ENCODE measurements at regions not wholly inside any gene's neighbourhood (a gene's known extent, or its start where the extent isn't known, plus 50 kb on each side); places are given as distances from the start of the nearest gene placed in this dataset.
A peak's percentile ranks its signal among the peaks of the same experiment; 100 is the strongest.

GRCh38 chr22:22407061-22407460, 101.5 kb downstream of the ZNF280B start:
- Mint-ChIP-seq H3K9me3 (no peaks in the 10 kb centered on the region), H3K36me3 (ENCODE audit: low read depth) (no peaks in the 10 kb centered on the region), H3K4me1 (peaks cover 73% of the 10 kb centered on the region), H3K27me3 (no peaks in the 10 kb centered on the region), H3K4me3 (no peak overlapping the region), H3K27ac (no peak overlapping the region)
- CTCF ChIA-PET, result interaction anchor here (1.2 to 1.4 kb wide), 2 partner anchors 15 to 25 kb away, joined by 3 to 5 read pairs; no protein-coding TSS in a partner anchor
- POLR2A ChIA-PET, result interaction anchor here (0.5 to 0.7 kb wide), 2 partner anchors 14 to 546 kb away, joined by 3 to 4 read pairs; no protein-coding TSS in a partner anchor
- no peak for TF ChIP-seq CTCF (IDR thresholded peaks at IDR 0.05)
- ATAC-seq (ENCODE audit: low read depth), result no peak
- no peak for DNase-seq
- intact Hi-C loops (cut with micrococcal nuclease), result no loop called here

GRCh38 chr22:22408269-22408668, 100.3 kb downstream of the ZNF280B start:
- Mint-ChIP-seq H3K4me3 (no peak overlapping the region), H3K4me1 (peaks cover 68% of the 10 kb centered on the region), H3K27ac (no peak overlapping the region), H3K36me3 (ENCODE audit: low read depth) (no peaks in the 10 kb centered on the region), H3K9me3 (no peaks in the 10 kb centered on the region), H3K27me3 (no peaks in the 10 kb centered on the region)
- ChIA-PET POLR2A (interaction anchor here (0.7 to 2.5 kb wide), 2 partner anchors 14 to 477 kb away, joined by 3 to 11 read pairs; no protein-coding TSS in a partner anchor), CTCF (interaction anchor here (1.1 to 3.7 kb wide), 2 partner anchors 14 to 28 kb away, joined by 3 to 20 read pairs; no protein-coding TSS in a partner anchor)
- ATAC-seq (ENCODE audit: low read depth) (no peak), DNase-seq (no peak)
- intact Hi-C loops (cut with micrococcal nuclease), result no loop called here
- TF ChIP-seq CTCF (IDR thresholded peaks at IDR 0.05), result no peak

GRCh38 chr22:22408731-22409696, 99.5 kb downstream of the ZNF280B start:
- no peak for TF ChIP-seq CTCF (IDR thresholded peaks at IDR 0.05)
- peak overlapping the region; percentile 19 for H3K4me3 Mint-ChIP-seq
- intact Hi-C loops (cut with micrococcal nuclease), result no loop called here
- ATAC-seq (ENCODE audit: low read depth), result peak; percentile 60
- DNase-seq, result no peak
- POLR2A ChIA-PET, result interaction anchor here (0.7 to 2.5 kb wide), 3 partner anchors 13 to 488 kb away, joined by 3 to 11 read pairs (median 3); no protein-coding TSS in a partner anchor
- H3K36me3 Mint-ChIP-seq (ENCODE audit: low read depth), result no peaks in the 10 kb centered on the region
- H3K27me3 Mint-ChIP-seq, result no peaks in the 10 kb centered on the region
- peaks cover 61% of the 10 kb centered on the region for H3K4me1 Mint-ChIP-seq
- no peaks in the 10 kb centered on the region for H3K9me3 Mint-ChIP-seq
- H3K27ac Mint-ChIP-seq, result no peak overlapping the region
- CTCF ChIA-PET, result interaction anchor here (1.1 to 3.7 kb wide), 7 partner anchors 14 to 546 kb away, joined by 3 to 20 read pairs (median 3); no protein-coding TSS in a partner anchor

GRCh38 chr22:22410121-22410520, 98.4 kb downstream of the ZNF280B start:
- Mint-ChIP-seq H3K27me3 (no peaks in the 10 kb centered on the region), H3K4me3 (peak overlapping the region; percentile 71), H3K9me3 (no peaks in the 10 kb centered on the region), H3K4me1 (peaks cover 54% of the 10 kb centered on the region), H3K36me3 (ENCODE audit: low read depth) (no peaks in the 10 kb centered on the region), H3K27ac (peak overlapping the region; percentile 74)
- CTCF ChIA-PET, result interaction anchor here (1.1 to 3.7 kb wide), 6 partner anchors 10 to 474 kb away, joined by 3 to 20 read pairs (median 3); no protein-coding TSS in a partner anchor
- TF ChIP-seq CTCF (IDR thresholded peaks at IDR 0.05), result no peak
- intact Hi-C loops (cut with micrococcal nuclease), result loop anchor here (1.0 to 5.0 kb wide), 4 partner anchors 12 to 48 kb away; no protein-coding TSS in a partner anchor
- POLR2A ChIA-PET, result interaction anchor here (2.5 kb wide), 1 partner anchor 12 kb away, joined by 11 read pairs; no protein-coding TSS in a partner anchor
- DNase-seq (peak; percentile 66), ATAC-seq (ENCODE audit: low read depth) (peak; percentile 89)

All from activated B cell treated with CpG ODN at 0.5 μM for 24 hours (primary cell).